GM18909 (cell line): ENCODE measurements at regions not wholly inside any gene's neighbourhood (a gene's known extent, or its start where the extent isn't known, plus 50 kb on each side); places are given as distances from the start of the nearest gene placed in this dataset.

Experiments used
- ATAC-seq: cut with Tn5 transposase; IDR thresholded peaks from one replicate; pipeline ENCODE4 v1.9.1; 2021; ENCODE audit warnings: mild to moderate bottlenecking; ENCODE audit not compliant: unreplicated experiment, poor library complexity

GRCh38 chr2:109070290-109070689, 58.7 kb upstream of the SH3RF3 start:
- no peak for ATAC-seq

GRCh38 chr2:109069331-109070194, 59.4 kb upstream of the SH3RF3 start:
- ATAC-seq = no peak

- no peak for ATAC-seq
Observed at GRCh38 chr2:109068811-109069210, 60.2 kb upstream of the SH3RF3 start.

GRCh38 chr2:109067631-109068125, 61.3 kb upstream of the SH3RF3 start:
- ATAC-seq = no peak

- no peak for ATAC-seq
Observed at GRCh38 chr2:109066917-109067597, 61.9 kb upstream of the SH3RF3 start.

GRCh38 chr2:109066501-109066900, 62.5 kb upstream of the SH3RF3 start:
- no peak for ATAC-seq

GRCh38 chr2:109065391-109065734, 63.6 kb upstream of the SH3RF3 start:
- no peak for ATAC-seq

GRCh38 chr2:109064660-109065390, 64.2 kb upstream of the SH3RF3 start:
- ATAC-seq = no peak

GRCh38 chr2:109062859-109063700, 65.9 kb upstream of the SH3RF3 start:
- ATAC-seq = no peak

- ATAC-seq = no peak
Observed at GRCh38 chr2:109062145-109062858, 66.7 kb upstream of the SH3RF3 start.

GRCh38 chr2:109061736-109062135, 67.3 kb upstream of the SH3RF3 start:
- ATAC-seq = no peak

- ATAC-seq = no peak
Observed at GRCh38 chr2:109060496-109060895, 68.5 kb upstream of the SH3RF3 start.

GRCh38 chr2:109059474-109060165, 69.4 kb upstream of the SH3RF3 start:
- ATAC-seq = no peak

GRCh38 chr2:109058802-109059201, 69.8 kb upstream of the EDAR start:
- ATAC-seq = no peak

- ATAC-seq = no peak
Observed at GRCh38 chr2:109058191-109058632, 69.2 kb upstream of the EDAR start.

GRCh38 chr2:109057686-109058085, 68.7 kb upstream of the EDAR start:
- ATAC-seq = no peak

GRCh38 chr2:109055435-109055834, 66.4 kb upstream of the EDAR start:
- ATAC-seq = no peak

- ATAC-seq = no peak
Observed at GRCh38 chr2:109054865-109055264, 65.8 kb upstream of the EDAR start.

GRCh38 chr2:109053716-109054115, 64.7 kb upstream of the EDAR start:
- no peak for ATAC-seq
